GM23338 (cell line): ENCODE measurements at regions not wholly inside any gene's neighbourhood (a gene's known extent, or its start where the extent isn't known, plus 50 kb on each side); places are given as distances from the start of the nearest gene placed in this dataset.

Experiments
- ATAC-seq: fragments of 200-7000 bp; cut with Tn5 transposase; 3 replicates; pipeline ENCODE4 v1.9.1; 2020
- DNase-seq: peaks from one replicate; pipeline ENCODE4 v3.0.0-alpha.2; 2015; ENCODE audit warnings: low spot score
- H2AFZ ChIP-seq: fragments of 200-600 bp; sonication (generic); 2 replicates; pipeline ENCODE4 v1.8.0; 2016; ENCODE audit warnings: antibody characterized with exemption, mild to moderate bottlenecking, moderate library complexity
- H3F3A ChIP-seq: fragments of 200-600 bp; sonication (generic); replicated peaks from 2 replicates; pipeline ENCODE4 v1.8.0; 2017; ENCODE audit warnings: antibody characterized with exemption, mixed run types, low read depth
- H3K27ac ChIP-seq: fragments of 200-600 bp; sonication (generic); 2 replicates; pipeline ENCODE4 v1.6.1; 2016; ENCODE audit warnings: low read depth
- H3K27me3 ChIP-seq: fragments of 200-600 bp; sonication (generic); 2 replicates; pipeline ENCODE4 v1.8.0; 2016; ENCODE audit warnings: mild to moderate bottlenecking, mixed run types, moderate library complexity; ENCODE audit not compliant: insufficient read depth
- H3K36me3 ChIP-seq: fragments of 200-600 bp; sonication (generic); 2 replicates; pipeline ENCODE4 v1.8.0; 2016; ENCODE audit warnings: mild to moderate bottlenecking; ENCODE audit not compliant: insufficient read depth
- H3K4me1 ChIP-seq: fragments of 200-600 bp; sonication (generic); 2 replicates; pipeline ENCODE4 v1.8.0; 2016; ENCODE audit warnings: mild to moderate bottlenecking, moderate library complexity; ENCODE audit not compliant: insufficient read depth
- H3K4me2 ChIP-seq: fragments of 200-600 bp; sonication (generic); 2 replicates; pipeline ENCODE4 v1.7.1; 2017; ENCODE audit warnings: mixed run types
- H3K4me3 ChIP-seq: fragments of 200-600 bp; sonication (generic); 2 replicates; pipeline ENCODE4 v1.6.1; 2016; ENCODE audit warnings: mixed run types
- H3K79me2 ChIP-seq: fragments of 200-600 bp; sonication (generic); replicated peaks from 2 replicates; pipeline ENCODE4 v1.8.0; 2017; ENCODE audit warnings: mild to moderate bottlenecking; ENCODE audit not compliant: insufficient read depth
- H3K9me2 ChIP-seq: fragments of 200-600 bp; sonication (generic); 2 replicates; pipeline ENCODE4 v1.8.0; 2017; ENCODE audit not compliant: insufficient read depth
- H4K20me1 ChIP-seq: fragments of 200-600 bp; sonication (generic); replicated peaks from 2 replicates; pipeline ENCODE4 v1.8.0; 2017; ENCODE audit warnings: mild to moderate bottlenecking; ENCODE audit not compliant: insufficient read depth
- H3K27ac Mint-ChIP-seq: 2 replicates; pipeline ENCODE4 v1.8.0; 2020; ENCODE audit warnings: inconsistent platforms, mild to moderate bottlenecking, moderate library complexity, mixed read lengths
- H3K27me3 Mint-ChIP-seq: 3 replicates; pipeline ENCODE4 v1.8.0; 2022; ENCODE audit warnings: low read depth, mild to moderate bottlenecking, moderate library complexity, mixed read lengths, inconsistent platforms; ENCODE audit not compliant: insufficient read depth, poor library complexity
- H3K36me3 Mint-ChIP-seq: 3 replicates; pipeline ENCODE4 v1.8.0; 2021; ENCODE audit warnings: low read depth, mild to moderate bottlenecking, inconsistent platforms, moderate library complexity, mixed read lengths
- H3K4me1 Mint-ChIP-seq: 3 replicates; pipeline ENCODE4 v1.8.0; 2020; ENCODE audit warnings: mild to moderate bottlenecking, inconsistent platforms, mixed read lengths
- H3K4me3 Mint-ChIP-seq: 3 replicates; pipeline ENCODE4 v1.8.0; 2021; ENCODE audit warnings: moderate library complexity, mild to moderate bottlenecking, inconsistent platforms, mixed read lengths
- H3K9me3 Mint-ChIP-seq: 3 replicates; pipeline ENCODE4 v1.8.0; 2020; ENCODE audit warnings: moderate library complexity, mild to moderate bottlenecking, inconsistent platforms, mixed read lengths
- CREB1 ChIP-seq: fragments of 250-450 bp; sonication (Bioruptor Pico); IDR thresholded peaks from 2 replicates; pipeline ENCODE4 v1.5.0; 2020; ENCODE audit warnings: low read depth, mild to moderate bottlenecking, moderate library complexity
- ETS1 ChIP-seq: IDR thresholded peaks from 2 replicates; pipeline ENCODE4 v1.6.1; 2016; ENCODE audit warnings: antibody characterized with exemption
- EZH2 ChIP-seq: fragments of 200-600 bp; sonication (generic); IDR thresholded peaks from one replicate; pipeline ENCODE4 v1.8.0; 2017; ENCODE audit warnings: antibody characterized with exemption, mild to moderate bottlenecking, low read depth; ENCODE audit not compliant: unreplicated experiment
- EZH2phosphoT487 ChIP-seq: fragments of 200-600 bp; sonication (generic); IDR thresholded peaks from one replicate; pipeline ENCODE4 v1.8.1; 2018; ENCODE audit warnings: antibody characterized with exemption; ENCODE audit not compliant: unreplicated experiment
- JUNB ChIP-seq: IDR thresholded peaks from one replicate; pipeline ENCODE4 v1.6.1; 2016; ENCODE audit warnings: antibody characterized with exemption; ENCODE audit not compliant: unreplicated experiment
- NANOG ChIP-seq: IDR thresholded peaks from 2 replicates; pipeline ENCODE4 v1.6.1; 2016; ENCODE audit warnings: antibody characterized with exemption, borderline replicate concordance
- POLR2AphosphoS5 ChIP-seq: IDR thresholded peaks from 2 replicates; pipeline ENCODE4 v1.6.1; 2016; ENCODE audit warnings: antibody characterized with exemption, low read depth
- STAT1 ChIP-seq: IDR thresholded peaks from one replicate; pipeline ENCODE4 v1.6.1; 2016; ENCODE audit warnings: antibody characterized with exemption; ENCODE audit not compliant: unreplicated experiment
- ZNF114 ChIP-seq: fragments of 250-450 bp; sonication (Bioruptor Pico); IDR thresholded peaks from 2 replicates; pipeline ENCODE4 v1.5.0; 2020; ENCODE audit warnings: mild to moderate bottlenecking, moderate library complexity
- ZNF331 ChIP-seq: fragments of 250-450 bp; sonication (Bioruptor Pico); IDR thresholded peaks from 2 replicates; pipeline ENCODE4 v1.5.0; 2020; ENCODE audit warnings: low read depth, mild to moderate bottlenecking, moderate library complexity
- TF ChIP-seq, protein P1 (sequence below), 2 experiments: fragments of 200-600 bp in 1 of 2; sonication (generic) in 1 of 2; conservative IDR thresholded peaks; 2 replicates each; pipeline versions ENCODE4 v1.5.1 to v1.6.1; 2016 to 2017; ENCODE audit warnings: antibody characterized with exemption in 2 of 2, low read depth in 2 of 2, mild to moderate bottlenecking in 2 of 2, moderate library complexity in 1 of 2
- TF ChIP-seq, protein P2 (sequence below): fragments of 250-450 bp; sonication (Bioruptor Pico); IDR thresholded peaks from 2 replicates; pipeline ENCODE4 v1.5.0; 2020; ENCODE audit warnings: mild to moderate bottlenecking, moderate library complexity
- TF ChIP-seq, protein P3 (sequence below): IDR thresholded peaks from one replicate; pipeline ENCODE4 v1.6.1; 2018; ENCODE audit warnings: antibody characterized with exemption; ENCODE audit not compliant: unreplicated experiment

GRCh38 chr14:28577711-28578131 is 188.9 kb upstream of the FOXG1 start:
- H3K4me3 Mint-ChIP-seq = no peak overlapping the region
- H3K9me3 Mint-ChIP-seq = peaks cover 16% of the 10 kb centered on the region
- H3K36me3 Mint-ChIP-seq = peaks cover 6% of the 10 kb centered on the region; the same call in 2 of the 3 replicates
- H3K4me2 ChIP-seq = no peak overlapping the region
- ATAC-seq = no peak
- H3K9me2 ChIP-seq = no peaks in the 10 kb centered on the region
- H3K4me3 ChIP-seq = no peak overlapping the region
- H3K4me1 ChIP-seq = no peaks in the 10 kb centered on the region
- no peaks in the 10 kb centered on the region for H4K20me1 ChIP-seq
- H3K27ac Mint-ChIP-seq = no peak overlapping the region; the same call in 1 of the 2 replicates
- no peaks in the 10 kb centered on the region for H3K27me3 ChIP-seq
- H3K4me1 Mint-ChIP-seq = no peaks in the 10 kb centered on the region
- no peaks in the 10 kb centered on the region for H3K79me2 ChIP-seq
- H3K27me3 Mint-ChIP-seq = no peaks in the 10 kb centered on the region
- no peaks in the 10 kb centered on the region for H3K36me3 ChIP-seq
- H3K27ac ChIP-seq = no peak overlapping the region
- H2AFZ ChIP-seq = no peak overlapping the region
- no peaks in the 10 kb centered on the region for H3F3A ChIP-seq
- DNase-seq = no peak
- TF ChIP-seq STAT1 (no peak), POLR2AphosphoS5 (no peak), EZH2phosphoT487 (no peak), EZH2 (no peak), ZNF114 (no peak), JUNB (no peak), NANOG (no peak), CREB1 (CRISPR knock-in tag) (no peak), ETS1 (no peak), ZNF331 (no peak)
- TF ChIP-seq, protein P1, sequence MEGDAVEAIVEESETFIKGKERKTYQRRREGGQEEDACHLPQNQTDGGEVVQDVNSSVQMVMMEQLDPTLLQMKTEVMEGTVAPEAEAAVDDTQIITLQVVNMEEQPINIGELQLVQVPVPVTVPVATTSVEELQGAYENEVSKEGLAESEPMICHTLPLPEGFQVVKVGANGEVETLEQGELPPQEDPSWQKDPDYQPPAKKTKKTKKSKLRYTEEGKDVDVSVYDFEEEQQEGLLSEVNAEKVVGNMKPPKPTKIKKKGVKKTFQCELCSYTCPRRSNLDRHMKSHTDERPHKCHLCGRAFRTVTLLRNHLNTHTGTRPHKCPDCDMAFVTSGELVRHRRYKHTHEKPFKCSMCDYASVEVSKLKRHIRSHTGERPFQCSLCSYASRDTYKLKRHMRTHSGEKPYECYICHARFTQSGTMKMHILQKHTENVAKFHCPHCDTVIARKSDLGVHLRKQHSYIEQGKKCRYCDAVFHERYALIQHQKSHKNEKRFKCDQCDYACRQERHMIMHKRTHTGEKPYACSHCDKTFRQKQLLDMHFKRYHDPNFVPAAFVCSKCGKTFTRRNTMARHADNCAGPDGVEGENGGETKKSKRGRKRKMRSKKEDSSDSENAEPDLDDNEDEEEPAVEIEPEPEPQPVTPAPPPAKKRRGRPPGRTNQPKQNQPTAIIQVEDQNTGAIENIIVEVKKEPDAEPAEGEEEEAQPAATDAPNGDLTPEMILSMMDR (conservative IDR thresholded peaks at IDR 0.05; ENCODE audit: low read depth in 2 of 2) = no peak
- TF ChIP-seq, protein P2, sequence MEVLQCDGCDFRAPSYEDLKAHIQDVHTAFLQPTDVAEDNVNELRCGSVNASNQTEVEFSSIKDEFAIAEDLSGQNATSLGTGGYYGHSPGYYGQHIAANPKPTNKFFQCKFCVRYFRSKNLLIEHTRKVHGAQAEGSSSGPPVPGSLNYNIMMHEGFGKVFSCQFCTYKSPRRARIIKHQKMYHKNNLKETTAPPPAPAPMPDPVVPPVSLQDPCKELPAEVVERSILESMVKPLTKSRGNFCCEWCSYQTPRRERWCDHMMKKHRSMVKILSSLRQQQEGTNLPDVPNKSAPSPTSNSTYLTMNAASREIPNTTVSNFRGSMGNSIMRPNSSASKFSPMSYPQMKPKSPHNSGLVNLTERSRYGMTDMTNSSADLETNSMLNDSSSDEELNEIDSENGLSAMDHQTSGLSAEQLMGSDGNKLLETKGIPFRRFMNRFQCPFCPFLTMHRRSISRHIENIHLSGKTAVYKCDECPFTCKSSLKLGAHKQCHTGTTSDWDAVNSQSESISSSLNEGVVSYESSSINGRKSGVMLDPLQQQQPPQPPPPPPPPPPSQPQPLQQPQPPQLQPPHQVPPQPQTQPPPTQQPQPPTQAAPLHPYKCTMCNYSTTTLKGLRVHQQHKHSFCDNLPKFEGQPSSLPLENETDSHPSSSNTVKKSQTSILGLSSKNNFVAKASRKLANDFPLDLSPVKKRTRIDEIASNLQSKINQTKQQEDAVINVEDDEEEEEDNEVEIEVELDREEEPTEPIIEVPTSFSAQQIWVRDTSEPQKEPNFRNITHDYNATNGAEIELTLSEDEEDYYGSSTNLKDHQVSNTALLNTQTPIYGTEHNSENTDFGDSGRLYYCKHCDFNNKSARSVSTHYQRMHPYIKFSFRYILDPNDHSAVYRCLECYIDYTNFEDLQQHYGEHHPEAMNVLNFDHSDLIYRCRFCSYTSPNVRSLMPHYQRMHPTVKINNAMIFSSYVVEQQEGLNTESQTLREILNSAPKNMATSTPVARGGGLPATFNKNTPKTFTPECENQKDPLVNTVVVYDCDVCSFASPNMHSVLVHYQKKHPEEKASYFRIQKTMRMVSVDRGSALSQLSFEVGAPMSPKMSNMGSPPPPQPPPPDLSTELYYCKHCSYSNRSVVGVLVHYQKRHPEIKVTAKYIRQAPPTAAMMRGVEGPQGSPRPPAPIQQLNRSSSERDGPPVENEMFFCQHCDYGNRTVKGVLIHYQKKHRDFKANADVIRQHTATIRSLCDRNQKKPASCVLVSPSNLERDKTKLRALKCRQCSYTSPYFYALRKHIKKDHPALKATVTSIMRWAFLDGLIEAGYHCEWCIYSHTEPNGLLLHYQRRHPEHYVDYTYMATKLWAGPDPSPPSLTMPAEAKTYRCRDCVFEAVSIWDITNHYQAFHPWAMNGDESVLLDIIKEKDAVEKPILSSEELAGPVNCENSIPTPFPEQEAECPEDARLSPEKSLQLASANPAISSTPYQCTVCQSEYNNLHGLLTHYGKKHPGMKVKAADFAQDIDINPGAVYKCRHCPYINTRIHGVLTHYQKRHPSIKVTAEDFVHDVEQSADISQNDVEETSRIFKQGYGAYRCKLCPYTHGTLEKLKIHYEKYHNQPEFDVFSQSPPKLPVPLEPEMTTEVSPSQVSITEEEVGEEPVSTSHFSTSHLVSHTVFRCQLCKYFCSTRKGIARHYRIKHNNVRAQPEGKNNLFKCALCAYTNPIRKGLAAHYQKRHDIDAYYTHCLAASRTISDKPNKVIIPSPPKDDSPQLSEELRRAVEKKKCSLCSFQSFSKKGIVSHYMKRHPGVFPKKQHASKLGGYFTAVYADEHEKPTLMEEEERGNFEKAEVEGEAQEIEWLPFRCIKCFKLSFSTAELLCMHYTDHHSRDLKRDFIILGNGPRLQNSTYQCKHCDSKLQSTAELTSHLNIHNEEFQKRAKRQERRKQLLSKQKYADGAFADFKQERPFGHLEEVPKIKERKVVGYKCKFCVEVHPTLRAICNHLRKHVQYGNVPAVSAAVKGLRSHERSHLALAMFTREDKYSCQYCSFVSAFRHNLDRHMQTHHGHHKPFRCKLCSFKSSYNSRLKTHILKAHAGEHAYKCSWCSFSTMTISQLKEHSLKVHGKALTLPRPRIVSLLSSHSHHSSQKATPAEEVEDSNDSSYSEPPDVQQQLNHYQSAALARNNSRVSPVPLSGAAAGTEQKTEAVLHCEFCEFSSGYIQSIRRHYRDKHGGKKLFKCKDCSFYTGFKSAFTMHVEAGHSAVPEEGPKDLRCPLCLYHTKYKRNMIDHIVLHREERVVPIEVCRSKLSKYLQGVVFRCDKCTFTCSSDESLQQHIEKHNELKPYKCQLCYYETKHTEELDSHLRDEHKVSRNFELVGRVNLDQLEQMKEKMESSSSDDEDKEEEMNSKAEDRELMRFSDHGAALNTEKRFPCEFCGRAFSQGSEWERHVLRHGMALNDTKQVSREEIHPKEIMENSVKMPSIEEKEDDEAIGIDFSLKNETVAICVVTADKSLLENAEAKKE (CRISPR knock-in tag) = no peak
- TF ChIP-seq, protein P3, sequence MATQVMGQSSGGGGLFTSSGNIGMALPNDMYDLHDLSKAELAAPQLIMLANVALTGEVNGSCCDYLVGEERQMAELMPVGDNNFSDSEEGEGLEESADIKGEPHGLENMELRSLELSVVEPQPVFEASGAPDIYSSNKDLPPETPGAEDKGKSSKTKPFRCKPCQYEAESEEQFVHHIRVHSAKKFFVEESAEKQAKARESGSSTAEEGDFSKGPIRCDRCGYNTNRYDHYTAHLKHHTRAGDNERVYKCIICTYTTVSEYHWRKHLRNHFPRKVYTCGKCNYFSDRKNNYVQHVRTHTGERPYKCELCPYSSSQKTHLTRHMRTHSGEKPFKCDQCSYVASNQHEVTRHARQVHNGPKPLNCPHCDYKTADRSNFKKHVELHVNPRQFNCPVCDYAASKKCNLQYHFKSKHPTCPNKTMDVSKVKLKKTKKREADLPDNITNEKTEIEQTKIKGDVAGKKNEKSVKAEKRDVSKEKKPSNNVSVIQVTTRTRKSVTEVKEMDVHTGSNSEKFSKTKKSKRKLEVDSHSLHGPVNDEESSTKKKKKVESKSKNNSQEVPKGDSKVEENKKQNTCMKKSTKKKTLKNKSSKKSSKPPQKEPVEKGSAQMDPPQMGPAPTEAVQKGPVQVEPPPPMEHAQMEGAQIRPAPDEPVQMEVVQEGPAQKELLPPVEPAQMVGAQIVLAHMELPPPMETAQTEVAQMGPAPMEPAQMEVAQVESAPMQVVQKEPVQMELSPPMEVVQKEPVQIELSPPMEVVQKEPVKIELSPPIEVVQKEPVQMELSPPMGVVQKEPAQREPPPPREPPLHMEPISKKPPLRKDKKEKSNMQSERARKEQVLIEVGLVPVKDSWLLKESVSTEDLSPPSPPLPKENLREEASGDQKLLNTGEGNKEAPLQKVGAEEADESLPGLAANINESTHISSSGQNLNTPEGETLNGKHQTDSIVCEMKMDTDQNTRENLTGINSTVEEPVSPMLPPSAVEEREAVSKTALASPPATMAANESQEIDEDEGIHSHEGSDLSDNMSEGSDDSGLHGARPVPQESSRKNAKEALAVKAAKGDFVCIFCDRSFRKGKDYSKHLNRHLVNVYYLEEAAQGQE = no peak
